Neural progenitor cell (in vitro differentiated cells): ENCODE measurements at regions not wholly inside any gene's neighbourhood (a gene's known extent, or its start where the extent isn't known, plus 50 kb on each side); places are given as distances from the start of the nearest gene placed in this dataset. TPM values are rescaled to one million over a fixed set of nuclear protein-coding genes. Genes with fewer than 3 reads are reported as not detected.

Experiments used
- DNase-seq: peaks from one replicate; pipeline ENCODE4 v3.0.0-alpha.2; 2016; ENCODE audit warnings: low spot score
- H2AFZ ChIP-seq: fragments of 200-600 bp; sonication (generic); replicated peaks from 2 replicates; pipeline ENCODE4 v1.6.1; 2016; ENCODE audit warnings: antibody characterized with exemption
- H3F3A ChIP-seq: fragments of 200-600 bp; sonication (generic); 2 replicates; pipeline ENCODE4 v1.6.1; 2016; ENCODE audit warnings: antibody characterized with exemption, low read depth
- H3K27ac ChIP-seq: fragments of 200-600 bp; sonication (generic); 2 replicates; pipeline ENCODE4 v1.5.1; 2016; ENCODE audit warnings: mild to moderate bottlenecking
- H3K27me3 ChIP-seq: fragments of 200-600 bp; sonication (generic); 2 replicates; pipeline ENCODE4 v1.6.1; 2016; ENCODE audit warnings: mild to moderate bottlenecking, moderate library complexity
- H3K36me3 ChIP-seq: fragments of 200-600 bp; sonication (generic); 2 replicates; pipeline ENCODE4 v1.5.1; 2016
- H3K4me1 ChIP-seq: fragments of 200-600 bp; sonication (generic); 2 replicates; pipeline ENCODE4 v1.6.1; 2016; ENCODE audit warnings: mixed run types
- H3K4me2 ChIP-seq: fragments of 200-600 bp; sonication (generic); 2 replicates; pipeline ENCODE4 v1.6.1; 2016
- H3K4me3 ChIP-seq: fragments of 200-600 bp; sonication (generic); 2 replicates; pipeline ENCODE4 v1.5.1; 2016
- H3K79me2 ChIP-seq: fragments of 200-600 bp; sonication (generic); 2 replicates; pipeline ENCODE4 v1.6.1; 2016; ENCODE audit warnings: low read depth
- H3K9ac ChIP-seq: fragments of 200-600 bp; sonication (generic); 2 replicates; pipeline ENCODE4 v1.6.1; 2016
- H3K9me3 ChIP-seq: fragments of 200-600 bp; sonication (generic); 2 replicates; pipeline ENCODE4 v1.5.1; 2016; ENCODE audit warnings: low read depth
- H4K20me1 ChIP-seq: fragments of 200-600 bp; sonication (generic); 2 replicates; pipeline ENCODE4 v1.6.1; 2016; ENCODE audit warnings: low read depth
- H3K27ac Mint-ChIP-seq: 3 replicates; pipeline ENCODE4 v1.8.0; 2021; ENCODE audit warnings: mixed read lengths
- H3K27me3 Mint-ChIP-seq: 2 replicates; pipeline ENCODE4 v1.8.0; 2022; ENCODE audit warnings: low read depth, mild to moderate bottlenecking, inconsistent platforms, moderate library complexity, mixed read lengths; ENCODE audit not compliant: insufficient read depth
- H3K36me3 Mint-ChIP-seq: 3 replicates; pipeline ENCODE4 v1.8.0; 2021; ENCODE audit warnings: mixed read lengths
- H3K4me1 Mint-ChIP-seq: 3 replicates; pipeline ENCODE4 v1.8.0; 2021; ENCODE audit warnings: mixed read lengths
- H3K4me3 Mint-ChIP-seq: 3 replicates; pipeline ENCODE4 v1.8.0; 2021; ENCODE audit warnings: mild to moderate bottlenecking, moderate library complexity, mixed read lengths
- H3K9me3 Mint-ChIP-seq: 3 replicates; pipeline ENCODE4 v1.8.0; 2020; ENCODE audit warnings: mixed read lengths
- CTCF ChIP-seq: fragments of 200-600 bp; sonication (generic); IDR thresholded peaks from 2 replicates; pipeline ENCODE4 v1.5.1; 2017; ENCODE audit warnings: antibody characterized with exemption, mild to moderate bottlenecking
- EZH2 ChIP-seq: fragments of 200-600 bp; sonication (generic); IDR thresholded peaks from 2 replicates; pipeline ENCODE4 v1.6.1; 2017; ENCODE audit warnings: antibody characterized with exemption, mild to moderate bottlenecking, moderate library complexity
- EZH2phosphoT487 ChIP-seq: fragments of 200-600 bp; sonication (generic); IDR thresholded peaks from 2 replicates; pipeline ENCODE4 v1.6.1; 2017; ENCODE audit warnings: antibody characterized with exemption
- small RNA-seq: library from RNA; depleted of rRNA; stranded (forward); fragments of <200 nt; gene quantifications from one replicate; pipeline ENCODE3, GENCODE V24; 2015

DNA sequence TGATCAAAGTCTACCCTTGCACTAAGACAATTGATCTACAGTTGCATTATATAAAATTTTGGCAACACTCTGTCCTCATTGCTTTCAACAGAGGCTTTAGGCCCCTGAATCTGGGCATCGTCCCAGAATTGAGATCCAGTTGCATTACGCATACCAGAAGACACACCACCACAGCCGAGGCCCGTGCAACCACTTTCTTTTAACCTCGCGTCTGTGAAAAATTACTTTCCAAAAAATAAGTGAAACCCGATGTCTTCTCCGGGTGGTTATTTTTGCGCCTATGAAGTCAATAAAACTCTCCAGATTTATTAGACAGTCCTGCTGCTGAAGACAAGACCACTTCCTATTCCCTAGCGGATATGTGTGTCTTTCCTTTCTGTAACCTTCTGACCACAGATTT is 52.1 kb upstream of the NFIB start:
- no peak overlapping the region for H3K9ac ChIP-seq
- H3K4me3 ChIP-seq, result no peak overlapping the region
- TF ChIP-seq EZH2, result no peak
- no peak for TF ChIP-seq EZH2phosphoT487
- TF ChIP-seq CTCF, result no peak
- Mint-ChIP-seq H3K36me3 (no peaks in the 10 kb centered on the region), H3K27me3 (no peaks in the 10 kb centered on the region), H3K4me3 (no peak overlapping the region), H3K4me1 (no peaks in the 10 kb centered on the region), H3K9me3 (no peaks in the 10 kb centered on the region), H3K27ac (no peak overlapping the region)
- no peaks in the 10 kb centered on the region for H4K20me1 ChIP-seq
- H2AFZ ChIP-seq, result no peak overlapping the region
- no peaks in the 10 kb centered on the region for H3K27me3 ChIP-seq
- no peak for DNase-seq
- H3K36me3 ChIP-seq, result no peaks in the 10 kb centered on the region
- H3F3A ChIP-seq, result no peaks in the 10 kb centered on the region
- no peaks in the 10 kb centered on the region for H3K4me1 ChIP-seq
- H3K79me2 ChIP-seq, result no peaks in the 10 kb centered on the region
- H3K4me2 ChIP-seq, result no peak overlapping the region
- no peak overlapping the region for H3K27ac ChIP-seq
- H3K9me3 ChIP-seq, result no peaks in the 10 kb centered on the region

GRCh38 chr9:14365670-14366069 is 51.7 kb upstream of the NFIB start:
- H3K27me3 Mint-ChIP-seq, result no peaks in the 10 kb centered on the region

More at GRCh38 chr9:14365670-14366069, 51.7 kb upstream of the NFIB start:
- Mint-ChIP-seq H3K27ac (no peak overlapping the region), H3K36me3 (no peaks in the 10 kb centered on the region), H3K4me1 (no peaks in the 10 kb centered on the region), H3K4me3 (no peak overlapping the region), H3K9me3 (no peaks in the 10 kb centered on the region)
- TF ChIP-seq CTCF (no peak), EZH2phosphoT487 (no peak), EZH2 (no peak)
- Histone ChIP-seq H3K27me3 (no peaks in the 10 kb centered on the region), H3K4me3 (no peak overlapping the region), H3F3A (no peaks in the 10 kb centered on the region), H3K4me2 (no peak overlapping the region), H2AFZ (no peak overlapping the region), H3K9me3 (no peaks in the 10 kb centered on the region), H3K27ac (no peak overlapping the region), H3K9ac (no peak overlapping the region), H3K79me2 (no peaks in the 10 kb centered on the region), H4K20me1 (no peaks in the 10 kb centered on the region), H3K36me3 (no peaks in the 10 kb centered on the region), H3K4me1 (no peaks in the 10 kb centered on the region)
- DNase-seq, result no peak

Small RNAs in the stretch of these regions (small RNA-seq; reads per million reads assigned to genes)
- gene AL159169.1, result not detected
